ENCODE measurements at regions not wholly inside any gene's neighbourhood (a gene's known extent, or its start where the extent isn't known, plus 50 kb on each side); places are given as distances from the start of the nearest gene placed in this dataset.

DNA sequence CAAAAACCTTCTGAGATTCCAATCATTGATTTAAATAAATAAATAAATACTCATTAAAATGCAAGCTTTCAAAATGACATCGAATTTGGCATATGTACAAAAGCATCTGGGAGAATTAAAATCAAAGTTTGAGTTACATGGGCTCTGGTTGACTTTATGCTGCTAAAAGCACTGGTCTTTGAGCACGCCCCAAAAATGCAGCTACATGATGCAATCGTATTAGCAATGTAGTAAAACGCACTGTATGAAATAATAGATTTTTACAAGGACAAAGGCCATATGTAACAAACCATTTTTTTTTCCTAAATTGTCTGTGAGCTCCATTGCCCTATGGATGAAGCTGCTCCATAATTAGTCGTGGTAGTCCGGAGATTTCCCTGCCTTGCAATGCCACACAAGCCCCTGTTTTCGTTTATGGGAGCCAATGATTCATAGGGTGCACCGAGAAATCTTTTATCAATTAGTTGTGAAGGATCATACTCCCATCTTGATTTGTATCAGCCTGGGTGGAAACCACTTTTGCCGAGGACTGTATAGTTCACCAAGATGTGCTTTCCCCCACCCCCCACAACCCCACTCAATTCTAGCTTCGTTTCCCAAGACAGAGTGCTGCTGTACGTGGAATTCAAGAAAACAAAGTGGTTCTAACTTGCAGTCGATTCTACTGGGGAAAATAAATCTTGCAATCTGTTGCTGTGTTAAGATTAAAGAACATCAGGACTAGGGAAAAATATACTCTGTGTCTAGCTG, 268.4 kb downstream of the IRS1 start:
- H3K9me3 Mint-ChIP-seq (ENCODE audit: low read depth, unreplicated experiment), result no peaks in the 10 kb centered on the region
- CTCF ChIA-PET, result no interaction called here
- no peaks in the 10 kb centered on the region for H3K36me3 Mint-ChIP-seq (ENCODE audit: insufficient read depth, unreplicated experiment)
- TF ChIP-seq, protein P1, sequence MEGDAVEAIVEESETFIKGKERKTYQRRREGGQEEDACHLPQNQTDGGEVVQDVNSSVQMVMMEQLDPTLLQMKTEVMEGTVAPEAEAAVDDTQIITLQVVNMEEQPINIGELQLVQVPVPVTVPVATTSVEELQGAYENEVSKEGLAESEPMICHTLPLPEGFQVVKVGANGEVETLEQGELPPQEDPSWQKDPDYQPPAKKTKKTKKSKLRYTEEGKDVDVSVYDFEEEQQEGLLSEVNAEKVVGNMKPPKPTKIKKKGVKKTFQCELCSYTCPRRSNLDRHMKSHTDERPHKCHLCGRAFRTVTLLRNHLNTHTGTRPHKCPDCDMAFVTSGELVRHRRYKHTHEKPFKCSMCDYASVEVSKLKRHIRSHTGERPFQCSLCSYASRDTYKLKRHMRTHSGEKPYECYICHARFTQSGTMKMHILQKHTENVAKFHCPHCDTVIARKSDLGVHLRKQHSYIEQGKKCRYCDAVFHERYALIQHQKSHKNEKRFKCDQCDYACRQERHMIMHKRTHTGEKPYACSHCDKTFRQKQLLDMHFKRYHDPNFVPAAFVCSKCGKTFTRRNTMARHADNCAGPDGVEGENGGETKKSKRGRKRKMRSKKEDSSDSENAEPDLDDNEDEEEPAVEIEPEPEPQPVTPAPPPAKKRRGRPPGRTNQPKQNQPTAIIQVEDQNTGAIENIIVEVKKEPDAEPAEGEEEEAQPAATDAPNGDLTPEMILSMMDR (IDR thresholded peaks at IDR 0.05; ENCODE audit: unreplicated experiment), result no peak
- intact Hi-C loops (cut with micrococcal nuclease; ENCODE audit: unreplicated experiment), result no loop called here
- H3K27me3 Mint-ChIP-seq (ENCODE audit: unreplicated experiment), result no peaks in the 10 kb centered on the region
- no TSS peak for BruUV-seq (replicated peaks)
- H3K4me1 Mint-ChIP-seq (ENCODE audit: low read depth, unreplicated experiment), result no peaks in the 10 kb centered on the region
- no peak for DNase-seq
- no peak overlapping the region for H3K27ac Mint-ChIP-seq (ENCODE audit: unreplicated experiment)
- H3K4me3 Mint-ChIP-seq (ENCODE audit: low read depth, unreplicated experiment), result no peak overlapping the region

DNA sequence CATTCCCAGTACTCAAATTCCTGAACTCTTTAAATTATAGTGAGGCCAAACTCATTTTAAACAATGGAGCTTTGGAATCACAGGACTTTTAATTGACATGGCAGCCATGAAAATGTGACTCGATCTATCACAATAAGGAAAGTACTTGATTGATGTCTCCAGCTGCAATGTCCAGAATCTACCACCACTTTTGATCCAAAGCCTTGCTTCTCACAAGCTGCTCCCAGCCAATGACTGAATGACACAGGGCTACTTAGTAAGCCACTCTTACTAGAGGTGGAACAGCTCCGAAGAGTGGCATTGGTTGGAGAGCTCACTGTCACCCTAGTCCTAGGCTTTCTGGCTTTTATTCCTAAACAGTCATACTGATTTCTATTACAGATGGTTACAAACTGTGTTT, 270.1 kb downstream of the IRS1 start:
- Mint-ChIP-seq H3K4me3 (ENCODE audit: low read depth, unreplicated experiment) (no peak overlapping the region), H3K9me3 (ENCODE audit: low read depth, unreplicated experiment) (peaks cover 1% of the 10 kb centered on the region), H3K36me3 (ENCODE audit: insufficient read depth, unreplicated experiment) (no peaks in the 10 kb centered on the region), H3K27me3 (ENCODE audit: unreplicated experiment) (no peaks in the 10 kb centered on the region), H3K27ac (ENCODE audit: unreplicated experiment) (no peak overlapping the region), H3K4me1 (ENCODE audit: low read depth, unreplicated experiment) (peaks cover 3% of the 10 kb centered on the region)
- intact Hi-C loops (cut with micrococcal nuclease; ENCODE audit: unreplicated experiment), result no loop called here
- TF ChIP-seq, protein P1 (IDR thresholded peaks at IDR 0.05; ENCODE audit: unreplicated experiment), result no peak
- CTCF ChIA-PET, result interaction anchor here (0.6 kb wide), 1 partner anchor 270 kb away, joined by 3 read pairs; the partner anchor contains the start of gene IRS1
- BruUV-seq (replicated peaks), result no TSS peak
- DNase-seq, result no peak

- H3K27me3 Mint-ChIP-seq (ENCODE audit: unreplicated experiment), result no peaks in the 10 kb centered on the region
- H3K27ac Mint-ChIP-seq (ENCODE audit: unreplicated experiment), result no peak overlapping the region
- CTCF ChIA-PET, result interaction anchor here (0.6 kb wide), 1 partner anchor 260 kb away, joined by 4 read pairs; no protein-coding TSS in a partner anchor
- TF ChIP-seq, protein P1 (IDR thresholded peaks at IDR 0.05; ENCODE audit: unreplicated experiment), result no peak
- peaks cover 5% of the 10 kb centered on the region for H3K9me3 Mint-ChIP-seq (ENCODE audit: low read depth, unreplicated experiment)
- BruUV-seq (replicated peaks), result no TSS peak
- no peak overlapping the region for H3K4me3 Mint-ChIP-seq (ENCODE audit: low read depth, unreplicated experiment)
- no peak for DNase-seq
- no peaks in the 10 kb centered on the region for H3K36me3 Mint-ChIP-seq (ENCODE audit: insufficient read depth, unreplicated experiment)
- H3K4me1 Mint-ChIP-seq (ENCODE audit: low read depth, unreplicated experiment), result peaks cover 6% of the 10 kb centered on the region
- intact Hi-C loops (cut with micrococcal nuclease; ENCODE audit: unreplicated experiment), result no loop called here
Observed at GRCh38 chr2:226526716-226527115, 272.9 kb downstream of the IRS1 start.

DNA sequence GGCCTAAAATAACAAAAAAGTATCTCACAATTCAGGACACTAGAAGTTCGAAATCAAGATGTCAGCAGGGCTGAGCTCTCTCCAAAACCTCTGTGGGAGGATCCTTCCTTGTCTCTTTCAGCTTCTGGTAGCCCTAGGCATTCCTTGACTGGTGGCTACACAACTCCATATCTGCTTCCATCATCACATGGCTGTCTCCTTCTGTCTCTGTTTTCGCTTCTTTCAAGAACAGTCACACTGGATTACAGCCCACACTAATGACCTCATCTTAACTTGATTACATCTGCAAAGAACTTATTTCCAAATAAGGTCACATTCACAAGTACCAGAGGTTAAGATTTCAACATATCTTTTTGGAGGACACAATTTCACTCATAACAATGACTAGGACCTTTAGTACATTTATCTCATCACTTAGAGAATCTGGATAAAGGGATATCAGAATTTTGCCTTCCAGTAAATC, 275.2 kb downstream of the IRS1 start:
- no peak overlapping the region for H3K4me3 Mint-ChIP-seq (ENCODE audit: low read depth, unreplicated experiment)
- H3K27me3 Mint-ChIP-seq (ENCODE audit: unreplicated experiment), result no peaks in the 10 kb centered on the region
- H3K9me3 Mint-ChIP-seq (ENCODE audit: low read depth, unreplicated experiment), result peaks cover 5% of the 10 kb centered on the region

More for the DNA sequence above, 275.2 kb downstream of the IRS1 start:
- TF ChIP-seq, protein P1 (IDR thresholded peaks at IDR 0.05; ENCODE audit: unreplicated experiment), result no peak
- H3K4me1 Mint-ChIP-seq (ENCODE audit: low read depth, unreplicated experiment), result peaks cover 6% of the 10 kb centered on the region
- intact Hi-C loops (cut with micrococcal nuclease; ENCODE audit: unreplicated experiment), result no loop called here
- no peak for DNase-seq
- BruUV-seq (replicated peaks), result no TSS peak
- no peaks in the 10 kb centered on the region for H3K36me3 Mint-ChIP-seq (ENCODE audit: insufficient read depth, unreplicated experiment)
- H3K27ac Mint-ChIP-seq (ENCODE audit: unreplicated experiment), result no peak overlapping the region
- CTCF ChIA-PET, result interaction anchor here (0.6 kb wide), 1 partner anchor 262 kb away, joined by 4 read pairs; no protein-coding TSS in a partner anchor

All from Calu3 (cell line).